Kidney (tissue), 13 donors: ENCODE measurements at regions not wholly inside any gene's neighbourhood (a gene's known extent, or its start where the extent isn't known, plus 50 kb on each side); places are given as distances from the start of the nearest gene placed in this dataset.

Source experiments
- DNase-seq, 5 donors: peaks; one replicate each; pipeline ENCODE4 v3.0.0-alpha.2; 2013 to 2020
- FAIRE-seq: peaks from 2 replicates; lab custom pipeline; 2012; peaks lifted over from hg19 to GRCh38; lab: Jason Lieb, UNC
- H3K27ac ChIP-seq, 2 donors: one replicate each; pipeline ENCODE4 v1.7.0; 2013; ENCODE audit warnings: low read depth in 2 of 2, low read length in 2 of 2, inconsistent platforms in 1 of 2
- H3K27me3 ChIP-seq: one replicate; pipeline ENCODE4 v1.7.1; 2013; ENCODE audit warnings: low read length, inconsistent platforms; ENCODE audit not compliant: control insufficient read depth, insufficient read depth
- H3K36me3 ChIP-seq, 3 donors: one replicate each; pipeline versions ENCODE4 v1.7.0 to v1.7.1; 2013; ENCODE audit warnings: low read length in 3 of 3, control low read depth in 1 of 3, inconsistent platforms in 1 of 3; ENCODE audit not compliant: insufficient read depth in 3 of 3, control insufficient read depth in 2 of 3
- H3K4me1 ChIP-seq, 3 donors: one replicate each; pipeline versions ENCODE4 v1.7.0 to v1.7.1; 2013; ENCODE audit warnings: low read length in 3 of 3, inconsistent platforms in 1 of 3, low read depth in 1 of 3; ENCODE audit not compliant: control insufficient read depth in 2 of 3, insufficient read depth in 2 of 3
- H3K4me3 ChIP-seq, 3 donors: one replicate each; pipeline versions ENCODE4 v1.7.0 to v1.8.1; 2013; ENCODE audit warnings: low read length in 3 of 3, control low read depth in 1 of 3, inconsistent platforms in 1 of 3
- H3K9ac ChIP-seq, 3 donors: one replicate each; pipeline versions ENCODE4 v1.7.0 to v1.7.1; 2013; ENCODE audit warnings: low read length in 3 of 3, control low read depth in 1 of 3, inconsistent platforms in 1 of 3
- H3K9me3 ChIP-seq, 3 donors: one replicate each; pipeline versions ENCODE4 v1.7.0 to v1.7.1; 2013; ENCODE audit warnings: low read length in 3 of 3, control low read depth in 1 of 3, inconsistent platforms in 1 of 3; ENCODE audit not compliant: control insufficient read depth in 2 of 3, insufficient read depth in 1 of 3
- CTCF ChIP-seq: IDR thresholded peaks from 3 replicates; pipeline ENCODE4 v1.5.1; 2012; ENCODE audit warnings: mild to moderate bottlenecking, moderate library complexity, borderline replicate concordance; ENCODE audit not compliant: insufficient read depth; ENCODE audit errors: extremely low read depth
- intact Hi-C: fragments of 100-400 bp; cut with DNase I; formaldehyde crosslinking; loops from one replicate; pipeline ENCODE4 v1.11.1; 2022
- donor health status: control.
- donor health status: control.
- donor health status: control.
- donor health status: control.
- donor health status: control.
- donor health status: DM: yes; HTN: yes; CAD: no.
- donor health status: Normal renal cell carcinoma (clear cell type).

DNA sequence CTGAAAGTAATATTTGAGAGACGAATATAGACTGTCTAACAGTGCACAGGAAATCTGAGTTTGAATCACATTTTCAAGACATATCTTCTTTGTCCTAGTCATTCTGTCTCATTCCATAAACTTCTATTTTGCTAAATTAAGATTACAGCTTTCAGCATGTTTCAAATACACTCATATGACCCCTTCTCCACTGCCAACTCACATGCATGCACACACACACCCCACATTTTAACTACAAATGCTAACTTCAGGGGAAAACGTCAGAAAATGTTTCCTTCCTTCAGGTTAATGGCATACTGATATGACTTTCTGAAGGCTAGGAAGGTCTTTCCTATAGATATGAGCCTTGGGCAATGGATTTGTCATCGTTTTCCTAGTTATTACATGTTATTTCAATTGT is 373.7 kb downstream of the RBM43 start:
- no peak for FAIRE-seq
- intact Hi-C loops: no loop called here

DNA sequence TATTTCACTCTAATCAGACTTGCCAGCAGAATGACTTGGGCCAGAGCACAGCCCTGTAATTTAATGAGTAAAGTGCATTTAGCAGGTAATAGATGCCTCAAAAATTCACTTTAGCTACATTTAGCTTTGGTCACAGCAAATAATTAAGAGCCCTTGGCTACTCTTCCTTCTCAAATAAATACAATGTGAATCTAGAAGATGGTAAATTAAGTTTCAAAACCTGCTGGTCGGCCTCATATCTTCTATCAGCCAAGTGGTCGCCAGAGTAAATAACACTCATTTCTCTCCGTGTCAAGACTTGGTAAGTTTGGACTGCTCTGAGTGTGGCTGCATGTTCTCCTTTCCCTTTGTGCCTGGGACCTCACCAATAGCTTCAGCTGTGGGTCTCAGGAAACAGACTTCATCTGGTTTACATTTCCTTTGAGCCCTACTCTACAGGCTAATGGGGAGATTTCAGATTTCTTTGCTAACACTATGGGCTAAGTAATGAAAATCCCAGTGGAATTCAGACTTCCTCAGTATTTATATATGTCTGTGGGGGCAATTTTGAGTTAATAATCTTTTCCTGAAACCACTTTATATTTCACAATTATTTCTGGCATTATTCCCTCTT is 375.8 kb downstream of the RBM43 start:
- no peaks in the 10 kb centered on the region for H3K27me3 ChIP-seq
- H3K9ac ChIP-seq: no peak overlapping the region
- TF ChIP-seq CTCF: no peak
- no peaks in the 10 kb centered on the region for H3K36me3 ChIP-seq
- peak in 1 of 5 donors; percentile 5 for DNase-seq
- no peak overlapping the region for H3K4me3 ChIP-seq
- H3K27ac ChIP-seq: no peak overlapping the region
- H3K9me3 ChIP-seq: no peaks in the 10 kb centered on the region
- intact Hi-C loops: no loop called here
- no peak for FAIRE-seq
- no peaks in the 10 kb centered on the region for H3K4me1 ChIP-seq

More for the DNA sequence above, 373.7 kb downstream of the RBM43 start:
- H3K4me1 ChIP-seq: no peaks in the 10 kb centered on the region
- H3K36me3 ChIP-seq: no peaks in the 10 kb centered on the region
- H3K27me3 ChIP-seq: no peaks in the 10 kb centered on the region
- DNase-seq: no peak
- no peak overlapping the region for H3K27ac ChIP-seq
- no peak for TF ChIP-seq CTCF
- H3K4me3 ChIP-seq: no peak overlapping the region
- H3K9me3 ChIP-seq: no peaks in the 10 kb centered on the region
- H3K9ac ChIP-seq: no peak overlapping the region

GRCh38 chr2:150885236-150885635 is 376.4 kb downstream of the RBM43 start:
- H3K27ac ChIP-seq: no peak overlapping the region
- H3K9me3 ChIP-seq: no peaks in the 10 kb centered on the region
- no peak overlapping the region for H3K9ac ChIP-seq
- H3K27me3 ChIP-seq: no peaks in the 10 kb centered on the region
- H3K4me3 ChIP-seq: no peak overlapping the region
- no peak for FAIRE-seq
- no peak for DNase-seq
- no peaks in the 10 kb centered on the region for H3K4me1 ChIP-seq
- TF ChIP-seq CTCF: no peak
- intact Hi-C loops: no loop called here
- H3K36me3 ChIP-seq: no peaks in the 10 kb centered on the region

GRCh38 chr2:150883613-150883895 is 378.1 kb downstream of the RBM43 start:
- Histone ChIP-seq H3K36me3 (no peaks in the 10 kb centered on the region), H3K27ac (no peak overlapping the region), H3K9me3 (no peaks in the 10 kb centered on the region), H3K9ac (no peak overlapping the region), H3K27me3 (no peaks in the 10 kb centered on the region), H3K4me3 (no peak overlapping the region), H3K4me1 (no peaks in the 10 kb centered on the region)
- no peak for TF ChIP-seq CTCF
- FAIRE-seq (no peak), DNase-seq (no peak)
- intact Hi-C loops: no loop called here
